ENCODE measurements at regions not wholly inside any gene's neighbourhood (a gene's known extent, or its start where the extent isn't known, plus 50 kb on each side); places are given as distances from the start of the nearest gene placed in this dataset.

GRCh38 chr11:103649401-103649895 is 387.0 kb upstream of the DDI1 start:
- TF ChIP-seq POLR2AphosphoS5 (IDR thresholded peaks at IDR 0.05; ENCODE audit: insufficient read depth, low read depth, low read length): no peak
- no peak for TF ChIP-seq POLR2A (IDR thresholded peaks at IDR 0.05; ENCODE audit: low read depth, low read length)
- TF ChIP-seq CTCF (IDR thresholded peaks at IDR 0.05; ENCODE audit: extremely low read depth in 1 of 2, insufficient read depth in 1 of 2, low read depth in 1 of 2, low read length in 2 of 2): no peak
- no peak for TF ChIP-seq MAX (IDR thresholded peaks at IDR 0.05; ENCODE audit: insufficient read depth, insufficient read length)
- no peak for TF ChIP-seq GATA2 (IDR thresholded peaks at IDR 0.05; ENCODE audit: insufficient read depth, insufficient read length, low read depth, low read length)
